Stimulated activated naive CD8-positive, alpha-beta T cell treated with anti-CD3 and anti-CD28 coated beads, Interleukin-15, Interleukin-2, amounts not matched to agents 100 ng/mL and 50 ng/mL, for 24 hours (primary cell): ENCODE measurements at regions not wholly inside any gene's neighbourhood (a gene's known extent, or its start where the extent isn't known, plus 50 kb on each side); places are given as distances from the start of the nearest gene placed in this dataset.

Experiments used
- H3K27ac Mint-ChIP-seq: one replicate; pipeline ENCODE4 v1.8.0; 2021; ENCODE audit warnings: mild to moderate bottlenecking, mixed read lengths
- H3K27me3 Mint-ChIP-seq: one replicate; pipeline ENCODE4 v1.8.0; 2021; ENCODE audit warnings: mixed read lengths
- H3K36me3 Mint-ChIP-seq: one replicate; pipeline ENCODE4 v1.8.0; 2021; ENCODE audit warnings: low read depth, mixed read lengths
- H3K4me1 Mint-ChIP-seq: one replicate; pipeline ENCODE4 v1.8.0; 2021; ENCODE audit warnings: low read depth, mixed read lengths
- H3K4me3 Mint-ChIP-seq: one replicate; pipeline ENCODE4 v1.8.0; 2021; ENCODE audit warnings: mild to moderate bottlenecking, mixed read lengths
- H3K9me3 Mint-ChIP-seq: one replicate; pipeline ENCODE4 v1.8.0; 2021; ENCODE audit warnings: mixed read lengths

- no peak overlapping the region for H3K4me3 Mint-ChIP-seq
- H3K36me3 Mint-ChIP-seq = no peaks in the 10 kb centered on the region
- no peaks in the 10 kb centered on the region for H3K9me3 Mint-ChIP-seq
- H3K27ac Mint-ChIP-seq = no peak overlapping the region
- H3K27me3 Mint-ChIP-seq = peaks cover 38% of the 10 kb centered on the region
- no peaks in the 10 kb centered on the region for H3K4me1 Mint-ChIP-seq
These were observed 418.7 kb downstream of the MTX2 start for GRCh38 chr2:176687944-176688343.

GRCh38 chr2:176689711-176690110 lies 420.5 kb downstream of the MTX2 start:
- Mint-ChIP-seq H3K36me3 (no peaks in the 10 kb centered on the region), H3K4me3 (no peak overlapping the region), H3K27me3 (peaks cover 29% of the 10 kb centered on the region), H3K4me1 (no peaks in the 10 kb centered on the region), H3K27ac (no peak overlapping the region), H3K9me3 (no peaks in the 10 kb centered on the region)

DNA sequence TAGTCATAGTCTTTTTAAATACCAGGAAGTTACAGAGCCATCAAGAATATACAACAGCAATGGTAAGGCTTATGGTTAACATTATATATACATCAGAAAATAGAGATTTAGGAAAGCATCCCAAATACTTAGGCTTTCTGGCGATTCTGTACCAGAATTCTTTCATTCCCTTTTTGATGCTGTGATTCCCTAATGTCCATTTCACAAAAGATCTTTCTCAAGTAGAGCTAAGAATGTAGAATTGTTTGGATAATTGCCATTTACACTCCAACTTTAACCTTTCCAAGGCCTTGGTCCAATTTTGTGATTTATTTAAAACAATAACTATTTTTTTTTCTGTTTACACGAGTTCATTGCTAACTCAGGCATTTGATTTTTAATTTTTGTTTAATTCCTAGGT lies 422.2 kb downstream of the MTX2 start:
- no peaks in the 10 kb centered on the region for H3K36me3 Mint-ChIP-seq

DNA sequence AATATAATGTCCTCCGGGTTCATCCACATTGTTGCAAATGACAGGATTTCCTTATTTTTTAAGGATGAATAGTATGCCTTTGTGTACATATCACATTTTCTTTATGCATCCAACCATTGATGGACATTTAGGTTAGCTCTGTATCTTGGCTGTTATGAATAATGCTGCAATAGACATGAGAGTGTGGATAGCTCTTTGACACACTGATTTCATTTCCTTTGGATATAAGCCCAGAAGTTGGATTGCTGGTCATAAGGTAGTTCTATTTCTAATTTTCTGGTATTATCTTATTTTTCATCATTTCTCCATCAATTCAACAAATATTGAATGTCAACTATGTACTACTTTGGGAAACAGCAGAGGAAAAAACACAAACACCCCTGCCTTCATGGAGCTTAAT lies 423.3 kb downstream of the MTX2 start:
- Mint-ChIP-seq H3K9me3 (no peaks in the 10 kb centered on the region), H3K36me3 (no peaks in the 10 kb centered on the region), H3K27me3 (peaks cover 26% of the 10 kb centered on the region), H3K27ac (no peak overlapping the region), H3K4me1 (no peaks in the 10 kb centered on the region), H3K4me3 (no peak overlapping the region)

More for the DNA sequence above, 422.2 kb downstream of the MTX2 start:
- Mint-ChIP-seq H3K9me3 (no peaks in the 10 kb centered on the region), H3K4me3 (no peak overlapping the region), H3K27me3 (peaks cover 26% of the 10 kb centered on the region), H3K27ac (no peak overlapping the region), H3K4me1 (no peaks in the 10 kb centered on the region)

- Mint-ChIP-seq H3K36me3 (no peaks in the 10 kb centered on the region), H3K4me3 (no peak overlapping the region), H3K27me3 (peaks cover 4% of the 10 kb centered on the region), H3K9me3 (no peaks in the 10 kb centered on the region), H3K4me1 (no peaks in the 10 kb centered on the region), H3K27ac (no peak overlapping the region)
These were observed 429.9 kb downstream of the MTX2 start for GRCh38 chr2:176699098-176699497.

GRCh38 chr2:176699644-176700043 lies 430.4 kb downstream of the MTX2 start:
- Mint-ChIP-seq H3K9me3 (no peaks in the 10 kb centered on the region), H3K27me3 (peaks cover 2% of the 10 kb centered on the region), H3K4me1 (no peaks in the 10 kb centered on the region), H3K36me3 (no peaks in the 10 kb centered on the region), H3K27ac (no peak overlapping the region), H3K4me3 (no peak overlapping the region)

GRCh38 chr2:176702131-176702530 lies 432.9 kb downstream of the MTX2 start:
- Mint-ChIP-seq H3K27ac (no peak overlapping the region), H3K27me3 (no peaks in the 10 kb centered on the region), H3K9me3 (no peaks in the 10 kb centered on the region), H3K36me3 (no peaks in the 10 kb centered on the region), H3K4me1 (no peaks in the 10 kb centered on the region), H3K4me3 (no peak overlapping the region)

- Mint-ChIP-seq H3K27me3 (peaks cover 3% of the 10 kb centered on the region), H3K4me3 (no peak overlapping the region), H3K36me3 (no peaks in the 10 kb centered on the region), H3K9me3 (no peaks in the 10 kb centered on the region), H3K27ac (no peak overlapping the region), H3K4me1 (no peaks in the 10 kb centered on the region)
These were observed 435.1 kb downstream of the MTX2 start for GRCh38 chr2:176704282-176704858.

- peaks cover 17% of the 10 kb centered on the region for H3K27me3 Mint-ChIP-seq
- no peak overlapping the region for H3K27ac Mint-ChIP-seq
These were observed 440.1 kb downstream of the MTX2 start for GRCh38 chr2:176709149-176709951.

DNA sequence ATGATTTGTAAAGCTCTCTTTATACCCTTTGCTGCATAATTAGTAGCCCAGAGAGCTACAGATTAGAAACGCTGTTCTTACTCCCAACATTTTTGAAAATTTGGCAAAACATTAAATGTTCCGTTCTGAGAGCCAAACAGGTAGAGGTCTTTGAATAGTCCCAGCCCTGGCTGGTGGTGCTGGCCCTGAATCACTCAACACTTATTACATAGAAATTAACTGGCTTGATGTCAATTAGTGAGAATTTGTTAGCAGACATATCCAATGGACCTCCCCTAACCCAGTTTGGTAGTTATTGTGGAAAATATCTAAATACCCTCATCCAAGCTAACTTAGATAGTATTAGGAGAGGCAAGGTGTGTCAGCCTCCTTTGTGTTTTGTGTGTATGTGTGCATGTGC lies 440.7 kb downstream of the MTX2 start:
- H3K4me3 Mint-ChIP-seq = no peak overlapping the region
- H3K9me3 Mint-ChIP-seq = no peaks in the 10 kb centered on the region
- H3K27me3 Mint-ChIP-seq = peaks cover 17% of the 10 kb centered on the region

More at GRCh38 chr2:176709149-176709951, 440.1 kb downstream of the MTX2 start:
- Mint-ChIP-seq H3K36me3 (no peaks in the 10 kb centered on the region), H3K4me1 (no peaks in the 10 kb centered on the region), H3K4me3 (no peak overlapping the region), H3K9me3 (no peaks in the 10 kb centered on the region)

DNA sequence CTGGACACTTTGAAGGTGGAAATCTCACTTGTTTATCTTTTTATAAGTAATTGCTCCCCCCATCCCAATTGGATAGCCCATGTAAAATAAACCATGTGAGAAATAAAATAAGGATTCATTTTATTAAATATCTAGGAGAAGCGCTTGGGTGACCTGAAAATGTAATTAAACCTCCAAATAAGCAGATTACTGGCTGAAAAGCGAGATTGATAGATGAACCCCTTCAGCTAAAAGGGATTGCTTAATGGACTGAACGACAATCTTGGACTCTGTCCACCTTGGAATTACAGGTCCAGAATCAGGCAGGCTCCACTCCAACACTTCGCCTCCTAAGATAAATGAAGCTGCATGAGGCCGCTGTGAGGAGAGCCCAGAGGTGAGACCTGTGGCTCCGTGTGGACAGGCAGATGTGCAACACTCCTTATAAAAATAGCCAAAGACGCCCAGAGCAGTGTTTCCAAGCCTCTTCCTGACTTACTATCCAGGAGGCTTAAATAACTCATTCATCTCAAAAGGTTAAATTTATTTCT lies 441.5 kb downstream of the MTX2 start:
- H3K36me3 Mint-ChIP-seq = no peaks in the 10 kb centered on the region
- H3K4me1 Mint-ChIP-seq = no peaks in the 10 kb centered on the region
- peaks cover 20% of the 10 kb centered on the region for H3K27me3 Mint-ChIP-seq
- H3K9me3 Mint-ChIP-seq = no peaks in the 10 kb centered on the region
- H3K4me3 Mint-ChIP-seq = no peak overlapping the region
- H3K27ac Mint-ChIP-seq = no peak overlapping the region

More for the DNA sequence above, 440.7 kb downstream of the MTX2 start:
- H3K36me3 Mint-ChIP-seq = no peaks in the 10 kb centered on the region
- H3K27ac Mint-ChIP-seq = no peak overlapping the region
- H3K4me1 Mint-ChIP-seq = no peaks in the 10 kb centered on the region

DNA sequence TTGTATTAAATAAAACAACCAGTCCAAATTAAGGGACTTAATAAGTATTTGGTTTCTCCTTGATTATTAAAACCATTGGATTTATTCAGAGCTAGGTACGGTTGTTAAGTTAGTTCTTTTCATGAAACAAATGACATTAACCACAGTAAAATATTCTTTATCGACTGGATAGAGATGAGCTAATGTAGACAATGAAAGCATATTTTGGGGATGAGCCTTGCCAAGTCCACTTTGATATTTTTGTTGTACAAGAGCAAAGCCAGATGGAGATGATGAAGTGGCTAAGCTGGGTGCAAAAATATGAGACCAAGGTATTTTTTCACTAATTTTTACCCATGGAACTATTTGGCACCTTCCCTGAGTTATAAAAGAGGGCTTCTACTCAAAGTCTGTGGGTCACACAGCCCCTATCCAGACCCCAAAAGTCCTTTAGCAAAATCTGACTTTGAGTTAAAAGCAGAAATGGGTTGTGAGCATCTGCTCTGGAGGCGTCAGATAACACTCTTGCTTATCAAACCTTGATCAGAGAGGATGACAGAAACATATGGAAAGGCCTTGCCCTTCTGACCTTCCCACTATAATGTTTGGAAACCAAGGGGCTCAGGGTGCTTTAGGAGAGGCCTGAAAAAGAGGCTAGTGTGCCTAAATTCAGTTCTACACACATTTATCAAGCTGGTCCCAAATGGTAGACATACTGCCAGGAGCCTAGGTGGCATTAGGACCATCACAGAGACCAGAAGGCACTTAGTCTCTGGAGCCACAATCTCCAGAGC lies 456.8 kb downstream of the MTX2 start:
- Mint-ChIP-seq H3K9me3 (no peaks in the 10 kb centered on the region), H3K27me3 (peaks cover 3% of the 10 kb centered on the region), H3K4me3 (no peak overlapping the region), H3K4me1 (no peaks in the 10 kb centered on the region), H3K27ac (no peak overlapping the region), H3K36me3 (no peaks in the 10 kb centered on the region)

GRCh38 chr2:176727696-176728095 lies 458.5 kb downstream of the MTX2 start:
- Mint-ChIP-seq H3K4me1 (no peaks in the 10 kb centered on the region), H3K27ac (no peak overlapping the region)

DNA sequence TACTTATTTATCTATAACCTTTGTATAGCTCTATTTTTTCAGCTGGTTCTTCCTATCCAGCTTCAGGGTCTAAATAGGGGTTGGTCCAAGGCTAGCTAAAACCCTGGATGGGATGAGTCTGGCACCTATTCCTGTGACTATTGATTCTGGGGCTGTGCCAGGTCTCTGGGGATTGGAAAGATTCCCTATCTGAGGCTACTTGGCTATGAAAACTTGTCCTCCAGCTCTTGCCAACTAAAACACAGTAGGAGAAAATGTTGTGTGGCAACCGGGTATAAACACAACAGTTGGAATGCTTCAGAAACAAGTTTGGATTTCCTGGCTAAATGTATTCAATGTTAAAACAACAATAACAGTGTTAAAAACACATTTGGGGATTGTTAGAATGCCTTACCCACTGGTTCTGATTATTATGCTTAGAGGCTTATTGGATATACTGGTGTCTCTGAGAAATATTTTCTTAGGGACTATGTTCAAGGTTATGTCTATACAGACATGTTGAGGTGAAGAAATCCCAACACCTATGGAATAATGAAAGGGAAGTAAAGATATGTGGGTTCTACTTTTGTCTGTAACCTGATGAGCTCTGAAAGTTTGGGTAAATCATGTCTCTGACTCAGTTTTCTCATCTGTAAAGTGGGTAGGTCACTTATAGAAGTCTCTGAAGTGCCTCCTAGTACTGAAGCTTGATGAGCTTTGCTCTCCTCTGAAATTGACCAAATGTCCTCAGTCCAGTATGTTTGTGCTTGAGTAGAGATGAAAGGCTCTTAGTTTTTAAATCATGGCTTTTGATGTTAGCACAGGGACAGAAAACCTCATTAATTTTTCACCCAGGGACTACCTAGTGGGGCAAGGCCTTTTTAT lies 460.7 kb downstream of the MTX2 start:
- no peaks in the 10 kb centered on the region for H3K36me3 Mint-ChIP-seq
- H3K27me3 Mint-ChIP-seq = no peaks in the 10 kb centered on the region
- H3K4me1 Mint-ChIP-seq = no peaks in the 10 kb centered on the region
- H3K9me3 Mint-ChIP-seq = no peaks in the 10 kb centered on the region
- no peak overlapping the region for H3K4me3 Mint-ChIP-seq
- no peak overlapping the region for H3K27ac Mint-ChIP-seq

More at GRCh38 chr2:176727696-176728095, 458.5 kb downstream of the MTX2 start:
- Mint-ChIP-seq H3K36me3 (no peaks in the 10 kb centered on the region), H3K27me3 (peaks cover 3% of the 10 kb centered on the region), H3K9me3 (no peaks in the 10 kb centered on the region), H3K4me3 (no peak overlapping the region)
